Stimulated activated CD8-positive, alpha-beta memory T cell treated with anti-CD3 and anti-CD28 coated beads, Interleukin-7, amount 100 ng/mL, for 1 hour (primary cell): ENCODE measurements at regions not wholly inside any gene's neighbourhood (a gene's known extent, or its start where the extent isn't known, plus 50 kb on each side); places are given as distances from the start of the nearest gene placed in this dataset.

Experiments used
- DNase-seq, 2 donors: peaks; one replicate each; pipeline ENCODE4 v3.0.0-alpha.2; 2020; ENCODE audit warnings: low read depth in 2 of 2

GRCh38 chr18:39693359-39693758, 2127.8 kb upstream of the CELF4 start:
- no peak for DNase-seq

GRCh38 chr18:39692367-39693015, 2126.9 kb upstream of the CELF4 start:
- DNase-seq, result no peak

- DNase-seq, result no peak
Observed at GRCh38 chr18:39685303-39685902, 2119.8 kb upstream of the CELF4 start.

GRCh38 chr18:39681061-39681460, 2115.5 kb upstream of the CELF4 start:
- no peak for DNase-seq

GRCh38 chr18:39675906-39676305, 2110.3 kb upstream of the CELF4 start:
- no peak for DNase-seq

GRCh38 chr18:39675368-39675767, 2109.8 kb upstream of the CELF4 start:
- DNase-seq, result no peak

- DNase-seq, result no peak
Observed at GRCh38 chr18:39672171-39672570, 2106.6 kb upstream of the CELF4 start.

- no peak for DNase-seq
Observed at GRCh38 chr18:39667905-39668304, 2102.3 kb upstream of the CELF4 start.

GRCh38 chr18:39666541-39666940, 2100.9 kb upstream of the CELF4 start:
- DNase-seq, result no peak

GRCh38 chr18:39661856-39662366, 2096.3 kb upstream of the CELF4 start:
- DNase-seq, result no peak

- DNase-seq, result no peak
Observed at GRCh38 chr18:39660141-39660540, 2094.5 kb upstream of the CELF4 start.

GRCh38 chr18:39655341-39655740, 2089.7 kb upstream of the CELF4 start:
- no peak for DNase-seq

GRCh38 chr18:39653221-39653620, 2087.6 kb upstream of the CELF4 start:
- DNase-seq, result no peak

- DNase-seq, result no peak
Observed at GRCh38 chr18:39648616-39649015, 2083.0 kb upstream of the CELF4 start.

GRCh38 chr18:39647627-39648534, 2082.3 kb upstream of the CELF4 start:
- no peak for DNase-seq

GRCh38 chr18:39638224-39638623, 2072.6 kb upstream of the CELF4 start:
- DNase-seq, result no peak

GRCh38 chr18:39636931-39637330, 2071.3 kb upstream of the CELF4 start:
- no peak for DNase-seq

GRCh38 chr18:39635966-39636365, 2070.4 kb upstream of the CELF4 start:
- DNase-seq, result no peak

- no peak for DNase-seq
Observed at GRCh38 chr18:39635192-39635591, 2069.6 kb upstream of the CELF4 start.

GRCh38 chr18:39627936-39628335, 2062.3 kb upstream of the CELF4 start:
- no peak for DNase-seq

GRCh38 chr18:39624961-39625360, 2059.4 kb upstream of the CELF4 start:
- DNase-seq, result no peak

GRCh38 chr18:39622431-39622830, 2056.8 kb upstream of the CELF4 start:
- DNase-seq, result no peak
